H9 (cell line): ENCODE measurements at regions not wholly inside any gene's neighbourhood (a gene's known extent, or its start where the extent isn't known, plus 50 kb on each side); places are given as distances from the start of the nearest gene placed in this dataset.

Source experiments
- DNase-seq: peaks from one replicate; pipeline ENCODE4 v3.0.0-alpha.2; 2017
- H2AFZ ChIP-seq: one replicate; pipeline ENCODE4 v1.6.1; 2013; ENCODE audit warnings: mild to moderate bottlenecking, low read length, control low read depth, moderate library complexity
- H2AK5ac ChIP-seq: 2 replicates; pipeline ENCODE4 v1.6.1; 2013; ENCODE audit warnings: low read length, control low read depth, mixed read lengths; ENCODE audit not compliant: insufficient read length
- H2BK120ac ChIP-seq: one replicate; pipeline ENCODE4 v1.6.1; 2013; ENCODE audit warnings: low read depth, mild to moderate bottlenecking, low read length, control low read depth, inconsistent platforms; ENCODE audit not compliant: poor library complexity, severe bottlenecking
- H2BK12ac ChIP-seq: 2 replicates; pipeline ENCODE4 v1.6.1; 2013; ENCODE audit warnings: low read length, control low read depth, mixed read lengths, low read depth; ENCODE audit not compliant: insufficient read length
- H2BK15ac ChIP-seq: 2 replicates; pipeline ENCODE4 v1.6.1; 2013; ENCODE audit warnings: low read depth, low read length, control low read depth
- H2BK20ac ChIP-seq: one replicate; pipeline ENCODE4 v1.6.1; 2013; ENCODE audit warnings: low read depth, mild to moderate bottlenecking, low read length, control low read depth, inconsistent platforms; ENCODE audit not compliant: poor library complexity, severe bottlenecking
- H2BK5ac ChIP-seq: 2 replicates; pipeline ENCODE4 v1.6.1; 2013; ENCODE audit warnings: low read length, control low read depth, mixed read lengths; ENCODE audit not compliant: insufficient read length
- H3K14ac ChIP-seq: 2 replicates; pipeline ENCODE4 v1.6.1; 2013; ENCODE audit warnings: low read length, control low read depth; ENCODE audit not compliant: insufficient read depth
- H3K18ac ChIP-seq: 2 replicates; pipeline ENCODE4 v1.6.1; 2013; ENCODE audit warnings: low read depth, mild to moderate bottlenecking, mixed read lengths, low read length, control low read depth; ENCODE audit not compliant: insufficient read length
- H3K23ac ChIP-seq: 2 replicates; pipeline ENCODE4 v1.6.1; 2013; ENCODE audit warnings: low read length, control low read depth, mixed read lengths, low read depth; ENCODE audit not compliant: insufficient read length
- H3K23me2 ChIP-seq: 2 replicates; pipeline ENCODE4 v1.6.1; 2013; ENCODE audit warnings: low read depth, mild to moderate bottlenecking, mixed read lengths, low read length, control low read depth; ENCODE audit not compliant: insufficient read length, poor library complexity, severe bottlenecking
- H3K27ac ChIP-seq: 2 replicates; pipeline ENCODE4 v1.5.1; 2013; ENCODE audit warnings: low read length, control low read depth, mixed read lengths, low read depth; ENCODE audit not compliant: insufficient read length
- H3K27me3 ChIP-seq: 2 replicates; pipeline ENCODE4 v1.6.1; 2013; ENCODE audit warnings: low read length, control low read depth, inconsistent platforms; ENCODE audit not compliant: insufficient read depth
- H3K4ac ChIP-seq: 2 replicates; pipeline ENCODE4 v1.6.1; 2013; ENCODE audit warnings: low read depth, mild to moderate bottlenecking, control low read depth, inconsistent platforms, low read length, moderate library complexity
- H3K4me1 ChIP-seq: 2 replicates; pipeline ENCODE4 v1.6.1; 2013; ENCODE audit warnings: low read length, control low read depth, inconsistent platforms; ENCODE audit not compliant: insufficient read depth
- H3K4me2 ChIP-seq: 2 replicates; pipeline ENCODE4 v1.6.1; 2013; ENCODE audit warnings: low read length, control low read depth, mixed read lengths; ENCODE audit not compliant: insufficient read length, insufficient read depth
- H3K56ac ChIP-seq: 2 replicates; pipeline ENCODE4 v1.6.1; 2013; ENCODE audit warnings: low read depth, mild to moderate bottlenecking, mixed read lengths, low read length, control low read depth; ENCODE audit not compliant: insufficient read length
- H3K79me1 ChIP-seq: 2 replicates; pipeline ENCODE4 v1.6.1; 2013; ENCODE audit warnings: low read depth, mild to moderate bottlenecking, moderate library complexity, low read length, control low read depth, inconsistent platforms; ENCODE audit not compliant: insufficient read depth, poor library complexity, severe bottlenecking
- H3K79me2 ChIP-seq: 2 replicates; pipeline ENCODE4 v1.6.1; 2013; ENCODE audit warnings: low read length, control low read depth, inconsistent platforms; ENCODE audit not compliant: insufficient read depth
- H3K9ac ChIP-seq: 2 replicates; pipeline ENCODE4 v1.6.1; 2013; ENCODE audit warnings: low read length, control low read depth, mixed read lengths; ENCODE audit not compliant: insufficient read length; ENCODE audit errors: extremely low read depth
- H3K9me3 ChIP-seq: one replicate; pipeline ENCODE4 v1.6.1; 2013; ENCODE audit warnings: low read depth, low read length, inconsistent platforms; ENCODE audit not compliant: control insufficient read depth
- H3T11ph ChIP-seq: one replicate; pipeline ENCODE4 v1.6.1; 2013; ENCODE audit warnings: mild to moderate bottlenecking, low read length, control low read depth, inconsistent platforms
- H4K20me1 ChIP-seq: one replicate; pipeline ENCODE4 v1.6.1; 2013; ENCODE audit not compliant: control insufficient read depth, insufficient read length, insufficient read depth
- H4K5ac ChIP-seq: 2 replicates; pipeline ENCODE4 v1.6.1; 2013; ENCODE audit warnings: low read depth, mild to moderate bottlenecking, mixed read lengths, low read length, control low read depth; ENCODE audit not compliant: insufficient read length
- H4K8ac ChIP-seq: replicated peaks from 2 replicates; pipeline ENCODE4 v1.6.1; 2013; ENCODE audit warnings: low read length, control low read depth, mixed read lengths, low read depth; ENCODE audit not compliant: insufficient read length
- H4K91ac ChIP-seq: 2 replicates; pipeline ENCODE4 v1.6.1; 2013; ENCODE audit warnings: low read depth, mild to moderate bottlenecking, moderate library complexity, mixed read lengths, low read length, control low read depth; ENCODE audit not compliant: insufficient read length
- H3K27ac Mint-ChIP-seq, 3 experiments: 2 replicates in 2 of 3; 3 replicates in 1 of 3; pipeline ENCODE4 v1.8.0; 2020 to 2021; ENCODE audit warnings: mixed read lengths in 3 of 3, mild to moderate bottlenecking in 1 of 3, moderate library complexity in 1 of 3
- H3K27me3 Mint-ChIP-seq: 2 replicates; pipeline ENCODE4 v1.8.0; 2021; ENCODE audit warnings: low read depth, mild to moderate bottlenecking, moderate library complexity, mixed read lengths
- H3K36me3 Mint-ChIP-seq, 3 experiments: 2 replicates in 2 of 3; 3 replicates in 1 of 3; pipeline ENCODE4 v1.8.0; 2020 to 2021; ENCODE audit warnings: low read depth in 3 of 3, mixed read lengths in 3 of 3; ENCODE audit not compliant: insufficient read depth in 1 of 3
- H3K4me1 Mint-ChIP-seq, 2 experiments: 2 replicates each; pipeline ENCODE4 v1.8.0; 2020; ENCODE audit warnings: mixed read lengths in 2 of 2
- H3K4me3 Mint-ChIP-seq, 2 experiments: 2 replicates in 1 of 2; 3 replicates in 1 of 2; pipeline ENCODE4 v1.8.0; 2020 to 2021; ENCODE audit warnings: mild to moderate bottlenecking in 2 of 2, mixed read lengths in 2 of 2, moderate library complexity in 1 of 2
- H3K9me3 Mint-ChIP-seq, 2 experiments: 2 replicates in 1 of 2; 3 replicates in 1 of 2; pipeline ENCODE4 v1.8.0; 2020; ENCODE audit warnings: mild to moderate bottlenecking in 2 of 2, mixed read lengths in 2 of 2, moderate library complexity in 1 of 2
- CTCF ChIP-seq: fragments of 200-600 bp; sonication (generic); conservative IDR thresholded peaks from 3 replicates; pipeline ENCODE4 v1.8.0; 2021; ENCODE audit warnings: antibody characterized with exemption, mild to moderate bottlenecking
- WGBS: extraction: QIAGEN DNeasy Blood & Tissue Kit; methylation state at CpG from one replicate; pipeline ENCODE4 v1.1.7; 2013; ENCODE audit warnings: missing lambda C conversion rate, low lambda C conversion rate, mixed read lengths; ENCODE audit not compliant: insufficient read length; ENCODE audit errors: extremely low coverage; 5-methylcytosine and 5-hydroxymethylcytosine counted together

DNA sequence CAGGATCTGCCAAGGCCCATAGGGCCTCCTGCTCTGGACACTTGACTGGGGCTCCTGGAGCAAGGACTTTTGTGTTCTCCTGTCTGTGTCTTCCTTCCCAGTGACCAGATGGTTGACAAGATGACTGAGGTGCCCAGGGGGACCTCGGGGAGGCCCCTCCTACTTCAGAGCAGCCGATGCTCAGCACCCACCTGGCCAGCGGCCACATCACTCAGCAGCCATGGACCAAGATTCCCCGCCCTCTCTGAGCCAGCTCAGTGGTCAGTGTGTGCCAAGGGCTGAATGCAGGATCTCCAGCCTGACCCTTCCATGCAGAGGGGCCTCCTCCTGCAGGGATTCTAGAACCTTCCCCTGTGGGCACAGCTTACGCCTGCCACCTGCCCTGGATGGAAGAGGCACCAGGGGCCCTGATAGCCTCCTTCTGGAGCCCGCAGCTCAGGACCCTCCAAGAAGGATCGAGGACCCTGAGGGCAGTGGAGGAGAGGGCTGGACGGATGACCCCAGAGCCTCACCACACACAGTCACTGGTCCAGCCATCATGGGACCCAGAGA, 87.4 kb upstream of the GPC1 start:
- Histone ChIP-seq H3K9ac (no peak overlapping the region), H3K4ac (no peak overlapping the region), H2AK5ac (no peak overlapping the region), H2AFZ (no peak overlapping the region), H2BK20ac (no peak overlapping the region), H3K23me2 (no peaks in the 10 kb centered on the region), H3K79me1 (no peaks in the 10 kb centered on the region), H3K27me3 (no peaks in the 10 kb centered on the region), H3K18ac (no peak overlapping the region), H4K8ac (no peak overlapping the region), H3K4me1 (no peaks in the 10 kb centered on the region), H3K4me2 (no peak overlapping the region), H3K56ac (no peak overlapping the region), H3K14ac (no peak overlapping the region), H4K20me1 (no peaks in the 10 kb centered on the region), H2BK120ac (no peak overlapping the region), H3K79me2 (no peaks in the 10 kb centered on the region), H4K91ac (no peak overlapping the region), H4K5ac (no peak overlapping the region), H3K23ac (no peak overlapping the region), H3K9me3 (no peaks in the 10 kb centered on the region), H2BK15ac (no peak overlapping the region), H3K27ac (no peak overlapping the region), H2BK12ac (no peak overlapping the region), H2BK5ac (no peak overlapping the region), H3T11ph (no peak overlapping the region)
- Mint-ChIP-seq H3K36me3 (no peaks in the 10 kb centered on the region; a peak in 3 of 7 replicates), H3K9me3 (peaks cover 15% of the 10 kb centered on the region in 2 experiments), H3K27me3 (peaks cover 7% of the 10 kb centered on the region), H3K4me1 (no peaks in the 10 kb centered on the region), H3K27ac (0 out of 7 replicates have a peak overlapping the region, but pooled peaks of 1 of the 3 experiments have one; percentile 59), H3K4me3 (no peak overlapping the region)
- no peak for TF ChIP-seq CTCF
- no peak for DNase-seq
- no CpG with 5 or more reads among the region's 8 CpGs for WGBS
